Spleen (tissue), 11 donors: ENCODE measurements at regions not wholly inside any gene's neighbourhood (a gene's known extent, or its start where the extent isn't known, plus 50 kb on each side); places are given as distances from the start of the nearest gene placed in this dataset.

Experiments
- DNase-seq: peaks from one replicate; pipeline ENCODE4 v3.0.0-alpha.2; 2020
- H3K27ac ChIP-seq, 8 donors: fragments of 200-600 bp; sonication (generic) in 7 of 8; 1 replicate in 4 of 8; 2 replicates in 4 of 8; pipeline versions ENCODE4 v1.5.0 to v1.8.0; 2016 to 2021; ENCODE audit warnings: inconsistent platforms in 4 of 8, mild to moderate bottlenecking in 4 of 8, moderate library complexity in 1 of 8
- H3K27me3 ChIP-seq, 7 donors: fragments of 200-600 bp; sonication (generic) in 6 of 7; replicated peaks in 1 of 7; 1 replicate in 4 of 7; 2 replicates in 3 of 7; pipeline versions ENCODE4 v1.5.0 to v1.8.0; 2016 to 2021; ENCODE audit warnings: inconsistent platforms in 3 of 7, mild to moderate bottlenecking in 1 of 7
- H3K36me3 ChIP-seq, 6 donors: fragments of 200-600 bp; sonication (generic) in 5 of 6; 1 replicate in 4 of 6; 2 replicates in 2 of 6; pipeline versions ENCODE4 v1.5.0 to v1.8.0; 2016 to 2021; ENCODE audit warnings: inconsistent platforms in 2 of 6
- H3K4me1 ChIP-seq, 6 donors: fragments of 200-600 bp; sonication (generic) in 5 of 6; 1 replicate in 3 of 6; 2 replicates in 3 of 6; pipeline versions ENCODE4 v1.5.0 to v1.8.0; 2016 to 2021; ENCODE audit warnings: inconsistent platforms in 3 of 6
- H3K4me3 ChIP-seq, 8 donors: fragments of 200-600 bp; sonication (generic) in 7 of 8; 1 replicate in 4 of 8; 2 replicates in 4 of 8; pipeline versions ENCODE4 v1.5.0 to v1.8.0; 2016 to 2021; ENCODE audit warnings: inconsistent platforms in 4 of 8, mild to moderate bottlenecking in 4 of 8, moderate library complexity in 2 of 8
- H3K9me3 ChIP-seq, 8 donors: fragments of 200-600 bp; sonication (generic) in 7 of 8; 1 replicate in 4 of 8; 2 replicates in 4 of 8; pipeline versions ENCODE4 v1.5.0 to v1.8.0; 2016 to 2021; ENCODE audit warnings: inconsistent platforms in 4 of 8
- POLR2A ChIP-seq, 3 donors: fragments of 450-650 bp; IDR thresholded peaks; one replicate each; pipeline ENCODE4 v1.5.1; 2017; ENCODE audit warnings: antibody characterized with exemption in 3 of 3, mild to moderate bottlenecking in 1 of 3
- POLR2AphosphoS5 ChIP-seq, 3 donors: sonication (generic); formaldehyde crosslinking; IDR thresholded peaks; one replicate each; pipeline ENCODE4 v1.5.1; 2017; ENCODE audit warnings: antibody characterized with exemption in 3 of 3
- WGBS, 5 donors: extraction: QIAGEN DNeasy Blood & Tissue Kit in 3 of 5; methylation state at CpG; one replicate each; pipeline versions ENCODE4 v1.1.5 to v1.1.7; 2013 to 2018; 5-methylcytosine and 5-hydroxymethylcytosine counted together
- intact Hi-C: fragments of 100-400 bp; cut with DNase I; formaldehyde crosslinking; loops from one replicate; pipeline ENCODE4 v1.15.0; 2023; ENCODE audit warnings: low total_unique reads
- TF ChIP-seq, protein P1 (sequence below), 11 experiments: fragments of 200-600 bp in 7 of 11; fragments of 450-650 bp in 4 of 11; sonication (generic) in 4 of 11; IDR thresholded peaks in 8 of 11; conservative IDR thresholded peaks in 3 of 11; 1 replicate in 7 of 11; 2 replicates in 4 of 11; pipeline versions ENCODE4 v1.4.0 to v1.8.0; 2016 to 2021; ENCODE audit warnings: antibody characterized with exemption in 11 of 11, inconsistent platforms in 4 of 11, mild to moderate bottlenecking in 1 of 11
- donor health status: healthy with polysubstance abuse.
- donor health status: DM: no; HTN: no; CAD: no; lungs with moderate emphysema.
- donor health status: DM: no; HTN: no; CAD: no.
- donor health status: Bipolar disorder and iron deficiency.
- donor health status: healthy.
- donor health status: DM: no; HTN: no; CAD: no.
- donor health status: DM: yes; HTN: yes; CAD: no.

- H3K4me1 ChIP-seq = peaks cover 0 to 6% (median 0%) of the 10 kb centered on the region in 6 donors
- H3K9me3 ChIP-seq = no peaks in the 10 kb centered on the region
- intact Hi-C loops = no loop called here
- WGBS, 5 donors = 36 to 61% (median 47%) methylated on average over 9 to 13 of the region's 13 CpGs
- DNase-seq = no peak
- H3K36me3 ChIP-seq = no peaks in the 10 kb centered on the region
- peaks cover 0 to 53% (median 8%) of the 10 kb centered on the region in 7 donors for H3K27me3 ChIP-seq
- H3K27ac ChIP-seq = no peak overlapping the region
- H3K4me3 ChIP-seq = no peak overlapping the region
- TF ChIP-seq POLR2A (IDR thresholded peaks at IDR 0.05) (no peak), POLR2AphosphoS5 (IDR thresholded peaks at IDR 0.05) (no peak)
- TF ChIP-seq, protein P1, sequence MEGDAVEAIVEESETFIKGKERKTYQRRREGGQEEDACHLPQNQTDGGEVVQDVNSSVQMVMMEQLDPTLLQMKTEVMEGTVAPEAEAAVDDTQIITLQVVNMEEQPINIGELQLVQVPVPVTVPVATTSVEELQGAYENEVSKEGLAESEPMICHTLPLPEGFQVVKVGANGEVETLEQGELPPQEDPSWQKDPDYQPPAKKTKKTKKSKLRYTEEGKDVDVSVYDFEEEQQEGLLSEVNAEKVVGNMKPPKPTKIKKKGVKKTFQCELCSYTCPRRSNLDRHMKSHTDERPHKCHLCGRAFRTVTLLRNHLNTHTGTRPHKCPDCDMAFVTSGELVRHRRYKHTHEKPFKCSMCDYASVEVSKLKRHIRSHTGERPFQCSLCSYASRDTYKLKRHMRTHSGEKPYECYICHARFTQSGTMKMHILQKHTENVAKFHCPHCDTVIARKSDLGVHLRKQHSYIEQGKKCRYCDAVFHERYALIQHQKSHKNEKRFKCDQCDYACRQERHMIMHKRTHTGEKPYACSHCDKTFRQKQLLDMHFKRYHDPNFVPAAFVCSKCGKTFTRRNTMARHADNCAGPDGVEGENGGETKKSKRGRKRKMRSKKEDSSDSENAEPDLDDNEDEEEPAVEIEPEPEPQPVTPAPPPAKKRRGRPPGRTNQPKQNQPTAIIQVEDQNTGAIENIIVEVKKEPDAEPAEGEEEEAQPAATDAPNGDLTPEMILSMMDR (IDR thresholded peaks at IDR 0.05 in 8 of 11, conservative IDR thresholded peaks at IDR 0.05 in 3 of 11) = no peak
These were observed 400.9 kb upstream of the IRX1 start for GRCh38 chr5:3194684-3195083.

DNA sequence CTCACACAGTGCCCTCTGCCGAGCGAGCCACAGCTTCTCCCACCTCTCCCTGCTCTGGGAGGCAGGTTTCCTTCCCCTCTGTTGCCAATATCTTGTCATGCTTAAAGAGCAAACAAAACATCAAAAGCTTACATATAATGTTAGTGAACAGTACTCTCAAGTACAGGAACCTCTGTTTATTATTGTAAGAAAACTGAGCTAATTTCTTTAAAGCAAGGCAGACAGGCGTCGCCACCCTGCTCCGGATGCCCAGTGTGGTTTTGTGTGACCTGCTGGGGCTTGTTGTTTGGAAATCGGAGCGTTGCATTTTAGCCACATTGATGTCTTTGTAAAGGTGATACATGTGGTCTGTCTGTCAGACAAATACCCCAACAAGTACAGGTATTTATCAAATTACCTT lies 401.4 kb upstream of the IRX1 start:
- no peak overlapping the region for H3K27ac ChIP-seq
- TF ChIP-seq, protein P1 (IDR thresholded peaks at IDR 0.05 in 8 of 11, conservative IDR thresholded peaks at IDR 0.05 in 3 of 11) = no peak
- no peak for TF ChIP-seq POLR2AphosphoS5 (IDR thresholded peaks at IDR 0.05)
- TF ChIP-seq POLR2A (IDR thresholded peaks at IDR 0.05) = no peak
- no peak for DNase-seq
- no peak overlapping the region for H3K4me3 ChIP-seq
- H3K36me3 ChIP-seq = no peaks in the 10 kb centered on the region
- peaks cover 0 to 48% (median 8%) of the 10 kb centered on the region in 7 donors for H3K27me3 ChIP-seq
- peaks cover 0 to 6% (median 0%) of the 10 kb centered on the region in 6 donors for H3K4me1 ChIP-seq
- WGBS, 5 donors = 44 to 62% (median 46%) methylated on average over 7 of the region's 7 CpGs
- intact Hi-C loops = no loop called here
- no peaks in the 10 kb centered on the region for H3K9me3 ChIP-seq

DNA sequence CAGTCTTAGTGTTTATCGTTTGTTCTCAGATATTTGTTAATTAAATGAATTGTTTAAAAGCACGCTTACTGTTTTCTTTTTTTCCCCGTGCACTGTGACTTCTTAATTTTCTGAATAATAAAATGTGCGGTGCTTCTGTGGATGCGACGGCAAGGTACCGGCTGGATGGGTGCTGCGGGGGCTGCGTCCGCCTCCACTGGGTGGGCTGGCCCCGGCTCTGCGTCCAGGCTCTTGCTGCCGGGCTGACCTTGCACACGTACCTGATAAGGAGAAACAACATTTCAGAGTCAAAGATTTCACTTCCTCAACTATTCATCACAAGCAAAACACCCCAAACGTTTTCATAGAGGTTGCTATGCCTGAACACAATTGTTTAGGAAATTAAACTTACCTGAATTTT lies 404.0 kb upstream of the IRX1 start:
- TF ChIP-seq POLR2A (IDR thresholded peaks at IDR 0.05) (no peak), POLR2AphosphoS5 (IDR thresholded peaks at IDR 0.05) (no peak)
- TF ChIP-seq, protein P1 (IDR thresholded peaks at IDR 0.05 in 8 of 11, conservative IDR thresholded peaks at IDR 0.05 in 3 of 11) = no peak
- no peak for DNase-seq
- no peak overlapping the region for H3K4me3 ChIP-seq
- H3K27me3 ChIP-seq = peaks cover 0 to 22% (median 0%) of the 10 kb centered on the region in 7 donors
- no peaks in the 10 kb centered on the region for H3K36me3 ChIP-seq
- 72 to 82% (median 77%) methylated on average over 15 of the region's 15 CpGs for WGBS, 5 donors
- no peaks in the 10 kb centered on the region for H3K9me3 ChIP-seq
- intact Hi-C loops = no loop called here
- no peaks in the 10 kb centered on the region for H3K4me1 ChIP-seq
- no peak overlapping the region for H3K27ac ChIP-seq

GRCh38 chr5:3190930-3191329 lies 404.7 kb upstream of the IRX1 start:
- 75 to 87% (median 83%) methylated on average over 10 of the region's 10 CpGs for WGBS, 5 donors
- no peak overlapping the region for H3K27ac ChIP-seq
- no peaks in the 10 kb centered on the region for H3K36me3 ChIP-seq
- H3K4me3 ChIP-seq = no peak overlapping the region
- H3K27me3 ChIP-seq = peaks cover 0 to 15% (median 0%) of the 10 kb centered on the region in 7 donors
- H3K4me1 ChIP-seq = no peaks in the 10 kb centered on the region
- TF ChIP-seq POLR2A (IDR thresholded peaks at IDR 0.05) = no peak
- TF ChIP-seq, protein P1 (IDR thresholded peaks at IDR 0.05 in 8 of 11, conservative IDR thresholded peaks at IDR 0.05 in 3 of 11) = no peak
- TF ChIP-seq POLR2AphosphoS5 (IDR thresholded peaks at IDR 0.05) = no peak
- no peaks in the 10 kb centered on the region for H3K9me3 ChIP-seq
- intact Hi-C loops = no loop called here
- DNase-seq = no peak
